ENCODE measurements at regions not wholly inside any gene's neighbourhood (a gene's known extent, or its start where the extent isn't known, plus 50 kb on each side); places are given as distances from the start of the nearest gene placed in this dataset.

DNA sequence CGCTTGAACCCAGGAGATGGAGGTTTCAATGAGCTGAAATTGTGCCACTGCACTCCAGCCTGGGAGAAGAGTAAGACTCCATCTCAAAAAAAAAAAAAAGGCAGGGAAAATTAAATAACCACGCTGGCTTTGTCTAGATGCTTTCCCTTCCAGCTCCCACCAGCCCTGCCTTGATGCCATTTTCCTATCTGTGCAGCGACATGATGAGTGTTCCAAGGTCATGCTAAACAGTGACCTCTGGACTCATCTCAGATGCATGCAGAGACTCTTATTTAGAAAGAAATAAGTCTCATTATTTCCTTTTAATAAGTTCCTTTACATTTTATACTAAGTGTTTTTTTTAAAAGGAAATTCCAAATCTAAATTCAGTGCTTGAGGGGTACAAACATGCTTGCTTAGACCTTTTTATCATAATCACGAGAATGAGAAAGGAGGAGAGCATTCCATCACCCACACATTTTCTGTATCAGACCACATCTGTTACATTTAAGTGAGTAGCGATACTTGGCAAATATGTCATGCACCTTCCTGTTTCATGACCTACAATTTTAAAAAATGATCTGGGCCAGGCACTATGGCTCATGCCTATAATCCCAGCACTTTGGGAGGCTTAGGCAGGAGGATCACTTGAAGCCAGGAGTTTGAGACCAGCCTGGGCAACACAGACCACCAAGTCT lies 101.1 kb upstream of the RREB1 start:
- no peaks in the 10 kb centered on the region for H3K79me2 ChIP-seq (ENCODE audit: low read depth)
- no peak overlapping the region for H2AFZ ChIP-seq (replicated peaks)
- Mint-ChIP-seq H3K27me3 (ENCODE audit: insufficient read depth, low read depth) (peaks cover 3% of the 10 kb centered on the region), H3K36me3 (no peaks in the 10 kb centered on the region), H3K9me3 (no peaks in the 10 kb centered on the region), H3K4me3 (no peak overlapping the region), H3K27ac (no peak overlapping the region), H3K4me1 (no peaks in the 10 kb centered on the region)
- peaks cover 9% of the 10 kb centered on the region for H3F3A ChIP-seq (ENCODE audit: low read depth)
- no peak overlapping the region for H3K4me3 ChIP-seq
- peaks cover 14% of the 10 kb centered on the region for H3K4me1 ChIP-seq
- H4K20me1 ChIP-seq (ENCODE audit: low read depth), result no peaks in the 10 kb centered on the region
- no peak for DNase-seq (ENCODE audit: low spot score)
- H3K9me3 ChIP-seq (ENCODE audit: low read depth), result no peaks in the 10 kb centered on the region
- no peak overlapping the region for H3K4me2 ChIP-seq
- no peak overlapping the region for H3K9ac ChIP-seq
- no peak overlapping the region for H3K27ac ChIP-seq
- H3K27me3 ChIP-seq, result no peaks in the 10 kb centered on the region
- TF ChIP-seq, protein P1, sequence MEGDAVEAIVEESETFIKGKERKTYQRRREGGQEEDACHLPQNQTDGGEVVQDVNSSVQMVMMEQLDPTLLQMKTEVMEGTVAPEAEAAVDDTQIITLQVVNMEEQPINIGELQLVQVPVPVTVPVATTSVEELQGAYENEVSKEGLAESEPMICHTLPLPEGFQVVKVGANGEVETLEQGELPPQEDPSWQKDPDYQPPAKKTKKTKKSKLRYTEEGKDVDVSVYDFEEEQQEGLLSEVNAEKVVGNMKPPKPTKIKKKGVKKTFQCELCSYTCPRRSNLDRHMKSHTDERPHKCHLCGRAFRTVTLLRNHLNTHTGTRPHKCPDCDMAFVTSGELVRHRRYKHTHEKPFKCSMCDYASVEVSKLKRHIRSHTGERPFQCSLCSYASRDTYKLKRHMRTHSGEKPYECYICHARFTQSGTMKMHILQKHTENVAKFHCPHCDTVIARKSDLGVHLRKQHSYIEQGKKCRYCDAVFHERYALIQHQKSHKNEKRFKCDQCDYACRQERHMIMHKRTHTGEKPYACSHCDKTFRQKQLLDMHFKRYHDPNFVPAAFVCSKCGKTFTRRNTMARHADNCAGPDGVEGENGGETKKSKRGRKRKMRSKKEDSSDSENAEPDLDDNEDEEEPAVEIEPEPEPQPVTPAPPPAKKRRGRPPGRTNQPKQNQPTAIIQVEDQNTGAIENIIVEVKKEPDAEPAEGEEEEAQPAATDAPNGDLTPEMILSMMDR (IDR thresholded peaks at IDR 0.05), result no peak
- TF ChIP-seq EZH2 (IDR thresholded peaks at IDR 0.05) (no peak), EZH2phosphoT487 (IDR thresholded peaks at IDR 0.05) (no peak)
- H3K36me3 ChIP-seq, result no peaks in the 10 kb centered on the region

DNA sequence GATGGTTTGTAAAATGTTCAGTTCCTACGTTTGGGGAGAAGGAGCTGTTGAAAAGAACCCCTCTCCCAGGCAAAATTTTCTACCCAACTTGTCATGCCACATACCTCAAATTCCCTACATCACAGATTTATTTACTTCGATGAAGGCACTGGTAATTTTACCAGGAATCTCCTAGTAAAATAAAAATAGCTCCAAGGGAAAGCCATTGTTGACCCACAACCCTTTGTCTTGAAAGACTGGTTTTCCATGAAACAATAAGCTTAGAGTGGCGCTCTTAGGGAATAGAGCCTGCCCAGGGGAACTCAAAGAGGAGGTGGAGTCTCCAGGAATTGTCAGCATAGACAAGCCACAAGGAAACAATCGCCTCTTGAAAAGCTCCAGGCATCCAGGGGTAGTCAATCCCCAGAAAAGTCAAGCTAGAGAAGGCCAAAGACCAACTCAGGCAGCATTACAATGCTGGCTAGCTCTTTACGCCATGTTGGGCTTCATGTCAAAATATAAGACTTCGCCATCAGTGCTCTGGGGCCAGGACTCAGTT lies 99.2 kb upstream of the RREB1 start:
- Histone ChIP-seq H3F3A (ENCODE audit: low read depth) (peaks cover 9% of the 10 kb centered on the region), H3K27me3 (no peaks in the 10 kb centered on the region), H3K36me3 (no peaks in the 10 kb centered on the region), H3K4me1 (peaks cover 14% of the 10 kb centered on the region), H3K9me3 (ENCODE audit: low read depth) (no peaks in the 10 kb centered on the region), H3K79me2 (ENCODE audit: low read depth) (no peaks in the 10 kb centered on the region), H3K4me3 (no peak overlapping the region), H4K20me1 (ENCODE audit: low read depth) (no peaks in the 10 kb centered on the region), H2AFZ (replicated peaks) (peak overlapping the region; percentile 28), H3K9ac (no peak overlapping the region), H3K4me2 (peak overlapping the region; percentile 44), H3K27ac (peak overlapping the region; percentile 33)
- TF ChIP-seq EZH2phosphoT487 (IDR thresholded peaks at IDR 0.05) (no peak), EZH2 (IDR thresholded peaks at IDR 0.05) (no peak)
- TF ChIP-seq, protein P1 (IDR thresholded peaks at IDR 0.05), result no peak
- Mint-ChIP-seq H3K9me3 (no peaks in the 10 kb centered on the region), H3K27ac (no peak overlapping the region), H3K36me3 (no peaks in the 10 kb centered on the region), H3K4me3 (no peak overlapping the region), H3K4me1 (no peaks in the 10 kb centered on the region), H3K27me3 (ENCODE audit: insufficient read depth, low read depth) (peaks cover 2% of the 10 kb centered on the region)
- peak; percentile 78 for DNase-seq (ENCODE audit: low spot score)

DNA sequence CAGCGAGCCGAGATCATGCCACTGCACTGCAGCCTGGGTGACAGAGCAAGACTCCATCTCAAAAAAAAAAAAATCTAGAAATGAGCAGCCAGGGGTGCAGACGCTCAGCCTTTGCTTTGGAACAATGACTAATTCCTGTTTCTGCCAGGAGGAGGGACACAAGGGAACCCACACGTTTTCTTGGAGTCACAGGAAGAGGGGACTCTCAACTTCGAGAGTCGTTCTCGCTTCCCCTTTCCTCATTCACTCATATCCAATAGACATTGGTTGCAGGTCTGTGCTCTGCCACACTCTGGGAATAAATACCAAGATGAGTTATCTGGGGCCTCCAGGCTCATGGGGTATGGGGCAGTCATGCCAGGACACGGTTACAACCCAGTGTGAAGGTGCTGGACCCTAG lies 91.5 kb upstream of the RREB1 start:
- DNase-seq (ENCODE audit: low spot score), result no peak
- peak overlapping the region; percentile 50 for H2AFZ ChIP-seq (replicated peaks)

More for the DNA sequence above, 91.5 kb upstream of the RREB1 start:
- H3K36me3 ChIP-seq, result no peaks in the 10 kb centered on the region
- H3K79me2 ChIP-seq (ENCODE audit: low read depth), result no peaks in the 10 kb centered on the region
- no peak overlapping the region for H3K27ac ChIP-seq
- Mint-ChIP-seq H3K27me3 (ENCODE audit: insufficient read depth, low read depth) (peaks cover 2% of the 10 kb centered on the region), H3K4me1 (no peaks in the 10 kb centered on the region), H3K27ac (peak overlapping the region; percentile 61), H3K9me3 (no peaks in the 10 kb centered on the region), H3K4me3 (no peak overlapping the region), H3K36me3 (no peaks in the 10 kb centered on the region)
- H3K4me2 ChIP-seq, result no peak overlapping the region
- H3F3A ChIP-seq (ENCODE audit: low read depth), result no peaks in the 10 kb centered on the region
- H3K9me3 ChIP-seq (ENCODE audit: low read depth), result no peaks in the 10 kb centered on the region
- TF ChIP-seq EZH2 (IDR thresholded peaks at IDR 0.05), result no peak
- TF ChIP-seq EZH2phosphoT487 (IDR thresholded peaks at IDR 0.05), result no peak
- TF ChIP-seq, protein P1 (IDR thresholded peaks at IDR 0.05), result no peak
- H4K20me1 ChIP-seq (ENCODE audit: low read depth), result no peaks in the 10 kb centered on the region
- no peaks in the 10 kb centered on the region for H3K27me3 ChIP-seq
- H3K4me1 ChIP-seq, result no peaks in the 10 kb centered on the region
- H3K9ac ChIP-seq, result no peak overlapping the region
- H3K4me3 ChIP-seq, result no peak overlapping the region

Measured in neural progenitor cell (in vitro differentiated cells).